GM21381 (cell line): ENCODE measurements at regions not wholly inside any gene's neighbourhood (a gene's known extent, or its start where the extent isn't known, plus 50 kb on each side); places are given as distances from the start of the nearest gene placed in this dataset.

ENCODE experiments used
- ATAC-seq: cut with Tn5 transposase; IDR thresholded peaks from one replicate; pipeline ENCODE4 v1.9.1; 2021; ENCODE audit warnings: mild to moderate bottlenecking, moderate library complexity; ENCODE audit not compliant: unreplicated experiment

GRCh38 chr4:125072269-125072668 is 242.5 kb upstream of the FAT4 start:
- no peak for ATAC-seq

GRCh38 chr4:125070861-125071260 is 243.9 kb upstream of the FAT4 start:
- no peak for ATAC-seq

GRCh38 chr4:125062115-125063050 is 252.4 kb upstream of the FAT4 start:
- no peak for ATAC-seq

GRCh38 chr4:125060376-125060775 is 254.4 kb upstream of the FAT4 start:
- no peak for ATAC-seq

GRCh38 chr4:125049711-125050110 is 265.0 kb upstream of the FAT4 start:
- ATAC-seq, result no peak

GRCh38 chr4:125045311-125045710 is 269.4 kb upstream of the FAT4 start:
- ATAC-seq, result no peak

GRCh38 chr4:125044886-125045285 is 269.9 kb upstream of the FAT4 start:
- ATAC-seq, result no peak

- ATAC-seq, result no peak
Observed at GRCh38 chr4:125043486-125043885, 271.3 kb upstream of the FAT4 start.

GRCh38 chr4:125042041-125042440 is 272.7 kb upstream of the FAT4 start:
- no peak for ATAC-seq

GRCh38 chr4:125041372-125041930 is 273.3 kb upstream of the FAT4 start:
- ATAC-seq, result no peak

- no peak for ATAC-seq
Observed at GRCh38 chr4:125039550-125039949, 275.2 kb upstream of the FAT4 start.

GRCh38 chr4:125022855-125023501 is 291.8 kb upstream of the FAT4 start:
- ATAC-seq, result no peak

- ATAC-seq, result no peak
Observed at GRCh38 chr4:125021189-125021588, 293.6 kb upstream of the FAT4 start.

GRCh38 chr4:125020089-125021034 is 294.4 kb upstream of the FAT4 start:
- ATAC-seq, result no peak

- ATAC-seq, result no peak
Observed at GRCh38 chr4:125016892-125017299, 297.9 kb upstream of the FAT4 start.

GRCh38 chr4:125013891-125014290 is 300.9 kb upstream of the FAT4 start:
- ATAC-seq, result no peak

GRCh38 chr4:125011646-125012045 is 299.1 kb upstream of the ANKRD50 start:
- no peak for ATAC-seq

- no peak for ATAC-seq
Observed at GRCh38 chr4:125010796-125011503, 298.4 kb upstream of the ANKRD50 start.

GRCh38 chr4:125008676-125009075 is 296.1 kb upstream of the ANKRD50 start:
- no peak for ATAC-seq

GRCh38 chr4:125004676-125005075 is 292.1 kb upstream of the ANKRD50 start:
- no peak for ATAC-seq
